Neural cell (in vitro differentiated cells): ENCODE measurements at regions not wholly inside any gene's neighbourhood (a gene's known extent, or its start where the extent isn't known, plus 50 kb on each side); places are given as distances from the start of the nearest gene placed in this dataset.

ENCODE experiments used
- H2AFZ ChIP-seq: fragments of 200-600, 300-800 bp; sonication (generic), shearing (Covaris generic); 2 replicates; pipeline ENCODE4 v1.6.0; 2014; ENCODE audit warnings: low read depth, mild to moderate bottlenecking, antibody characterized with exemption, low read length, moderate library complexity
- H3F3A ChIP-seq: fragments of 200-600 bp; shearing (Covaris generic); 2 replicates; pipeline ENCODE4 v1.6.1; 2016; ENCODE audit warnings: mild to moderate bottlenecking, moderate library complexity, mixed read lengths, antibody characterized with exemption, low read length; ENCODE audit not compliant: insufficient read depth, poor library complexity, severe bottlenecking
- H3K27ac ChIP-seq: fragments of 200-600, 300-800 bp; sonication (generic), shearing (Covaris generic); 2 replicates; pipeline ENCODE4 v1.5.1; 2014; ENCODE audit warnings: mild to moderate bottlenecking, low read length, moderate library complexity
- H3K27me3 ChIP-seq: fragments of 300-800, 200-600 bp; sonication (generic), shearing (Covaris generic); 2 replicates; pipeline ENCODE4 v1.6.0; 2014; ENCODE audit warnings: mild to moderate bottlenecking, low read depth, low read length, moderate library complexity; ENCODE audit not compliant: insufficient read depth
- H3K36me3 ChIP-seq: fragments of 300-800, 200-600 bp; sonication (generic), shearing (Covaris generic); 2 replicates; pipeline ENCODE4 v1.5.1; 2014; ENCODE audit warnings: mild to moderate bottlenecking, antibody characterized with exemption, low read length, moderate library complexity; ENCODE audit not compliant: insufficient read depth
- H3K4me2 ChIP-seq: fragments of 300-800, 200-600 bp; sonication (generic), shearing (Covaris generic); 2 replicates; pipeline ENCODE4 v1.6.0; 2014; ENCODE audit warnings: mild to moderate bottlenecking, low read length
- H3K4me3 ChIP-seq: fragments of 300-800, 200-600 bp; sonication (generic), shearing (Covaris generic); 2 replicates; pipeline ENCODE4 v1.5.1; 2014; ENCODE audit warnings: mild to moderate bottlenecking, low read length, moderate library complexity
- H3K79me2 ChIP-seq: fragments of 200-600 bp; shearing (Covaris generic); replicated peaks from 2 replicates; pipeline ENCODE4 v1.6.0; 2014; ENCODE audit warnings: mild to moderate bottlenecking, low read length, moderate library complexity; ENCODE audit not compliant: insufficient read depth
- H3K9ac ChIP-seq: fragments of 300-800, 200-600 bp; sonication (generic), shearing (Covaris generic); 2 replicates; pipeline ENCODE4 v1.6.1; 2016; ENCODE audit warnings: mild to moderate bottlenecking, low read length, mixed read lengths
- H3K9me2 ChIP-seq: fragments of 200-600 bp; shearing (Covaris generic); 2 replicates; pipeline ENCODE4 v1.6.1; 2016; ENCODE audit warnings: mild to moderate bottlenecking, low read length, mixed read lengths; ENCODE audit not compliant: insufficient read depth
- H3K9me3 ChIP-seq: fragments of 200-600, 300-800 bp; sonication (generic), shearing (Covaris generic); 2 replicates; pipeline ENCODE4 v1.6.1; 2016; ENCODE audit warnings: mild to moderate bottlenecking, mixed run types, low read length, moderate library complexity, mixed read lengths
- H4K20me1 ChIP-seq: fragments of 200-600 bp; shearing (Covaris generic); 2 replicates; pipeline ENCODE4 v1.6.1; 2016; ENCODE audit warnings: mild to moderate bottlenecking, mixed run types; ENCODE audit not compliant: insufficient read depth
- CTCF ChIP-seq: fragments of 450-650 bp; IDR thresholded peaks from 2 replicates; pipeline ENCODE4 v1.5.1; 2014; ENCODE audit warnings: antibody characterized with exemption, mild to moderate bottlenecking, moderate library complexity; ENCODE audit not compliant: poor library complexity, severe bottlenecking
- EP300 ChIP-seq: fragments of 450-650 bp; conservative IDR thresholded peaks from 2 replicates; pipeline ENCODE4 v1.6.1; 2014; ENCODE audit warnings: antibody characterized with exemption, mild to moderate bottlenecking, moderate library complexity; ENCODE audit not compliant: poor library complexity, severe bottlenecking
- EZH2 ChIP-seq: fragments of 200-600, 300-800 bp; shearing (Covaris generic), sonication (generic); IDR thresholded peaks from 2 replicates; pipeline ENCODE4 v1.6.1; 2014; ENCODE audit warnings: antibody characterized with exemption, low read length, borderline replicate concordance, mild to moderate bottlenecking; ENCODE audit not compliant: insufficient read depth, poor library complexity, severe bottlenecking
- MXI1 ChIP-seq: fragments of 450-650 bp; conservative IDR thresholded peaks from 2 replicates; pipeline ENCODE4 v1.6.1; 2014; ENCODE audit warnings: antibody characterized with exemption, mild to moderate bottlenecking; ENCODE audit not compliant: poor library complexity, severe bottlenecking
- POLR2AphosphoS5 ChIP-seq: IDR thresholded peaks from 2 replicates; pipeline ENCODE4 v1.6.1; 2012
- RAD21 ChIP-seq: fragments of 450-650 bp; conservative IDR thresholded peaks from 2 replicates; pipeline ENCODE4 v1.6.1; 2014; ENCODE audit warnings: antibody characterized with exemption, mild to moderate bottlenecking, moderate library complexity
- REST ChIP-seq: IDR thresholded peaks from 2 replicates; pipeline ENCODE4 v1.6.1; 2012; ENCODE audit warnings: borderline replicate concordance
- SMC3 ChIP-seq: fragments of 450-650 bp; conservative IDR thresholded peaks from 2 replicates; pipeline ENCODE4 v1.6.1; 2014; ENCODE audit warnings: antibody characterized with exemption, mild to moderate bottlenecking, moderate library complexity; ENCODE audit not compliant: poor library complexity
- TAF1 ChIP-seq: IDR thresholded peaks from 2 replicates; pipeline ENCODE4 v1.6.1; 2012; ENCODE audit warnings: low read depth

GRCh38 chr6:134732763-134733162 is 217.1 kb downstream of the ALDH8A1 start:
- Histone ChIP-seq H3K79me2 (no peaks in the 10 kb centered on the region), H3F3A (no peaks in the 10 kb centered on the region), H3K9me3 (no peaks in the 10 kb centered on the region), H2AFZ (no peak overlapping the region), H3K27me3 (no peaks in the 10 kb centered on the region), H3K36me3 (no peaks in the 10 kb centered on the region), H3K4me2 (no peak overlapping the region), H3K9ac (no peak overlapping the region), H4K20me1 (no peaks in the 10 kb centered on the region), H3K27ac (no peak overlapping the region), H3K9me2 (no peaks in the 10 kb centered on the region), H3K4me3 (no peak overlapping the region)
- TF ChIP-seq EZH2, result no peak
- TF ChIP-seq TAF1, result no peak
- no peak for TF ChIP-seq MXI1
- TF ChIP-seq EP300, result no peak
- no peak for TF ChIP-seq CTCF
- TF ChIP-seq SMC3, result no peak
- TF ChIP-seq POLR2AphosphoS5, result no peak
- no peak for TF ChIP-seq RAD21
- TF ChIP-seq REST, result no peak

GRCh38 chr6:134731615-134732014 is 218.3 kb downstream of the ALDH8A1 start:
- H3K9me3 ChIP-seq, result no peaks in the 10 kb centered on the region
- no peak overlapping the region for H3K27ac ChIP-seq
- H3K4me3 ChIP-seq, result no peak overlapping the region
- no peaks in the 10 kb centered on the region for H3K9me2 ChIP-seq
- no peak overlapping the region for H2AFZ ChIP-seq
- H3F3A ChIP-seq, result no peaks in the 10 kb centered on the region
- H3K4me2 ChIP-seq, result no peak overlapping the region
- H3K9ac ChIP-seq, result no peak overlapping the region
- H3K36me3 ChIP-seq, result no peaks in the 10 kb centered on the region
- no peaks in the 10 kb centered on the region for H3K27me3 ChIP-seq
- H4K20me1 ChIP-seq, result no peaks in the 10 kb centered on the region
- no peaks in the 10 kb centered on the region for H3K79me2 ChIP-seq
- no peak for TF ChIP-seq RAD21
- TF ChIP-seq EZH2, result no peak
- no peak for TF ChIP-seq REST
- no peak for TF ChIP-seq TAF1
- no peak for TF ChIP-seq MXI1
- no peak for TF ChIP-seq EP300
- TF ChIP-seq CTCF, result no peak
- TF ChIP-seq POLR2AphosphoS5, result no peak
- no peak for TF ChIP-seq SMC3
